Omental fat pad (tissue), 3 donors: ENCODE measurements at regions not wholly inside any gene's neighbourhood (a gene's known extent, or its start where the extent isn't known, plus 50 kb on each side); places are given as distances from the start of the nearest gene placed in this dataset.
"Not testable (repeated sequence)": the region's sequence is repeated elsewhere in the genome, so short reads cannot be mapped to it uniquely, and the experiment has no call there.

Experiments used
- ATAC-seq: fragments of 150-250 bp; one replicate; pipeline ENCODE4 v1.9.1; 2016; ENCODE audit warnings: mild to moderate bottlenecking, moderate library complexity; ENCODE audit not compliant: low FRiP score
- DNase-seq: peaks from one replicate; pipeline ENCODE4 v3.0.0-alpha.2; 2019; ENCODE audit warnings: low spot score
- TF ChIP-seq, protein P1 (sequence below), 3 donors: fragments of 450-650 bp; IDR thresholded peaks; one replicate each; pipeline ENCODE4 v1.5.1; 2016 to 2017; ENCODE audit warnings: antibody characterized with exemption in 3 of 3, mild to moderate bottlenecking in 3 of 3, moderate library complexity in 2 of 3

- DNase-seq (no peak), ATAC-seq (no peak)
These were observed 87.5 kb upstream of the ZFP42 start for GRCh38 chr4:187908079-187908561.

DNA sequence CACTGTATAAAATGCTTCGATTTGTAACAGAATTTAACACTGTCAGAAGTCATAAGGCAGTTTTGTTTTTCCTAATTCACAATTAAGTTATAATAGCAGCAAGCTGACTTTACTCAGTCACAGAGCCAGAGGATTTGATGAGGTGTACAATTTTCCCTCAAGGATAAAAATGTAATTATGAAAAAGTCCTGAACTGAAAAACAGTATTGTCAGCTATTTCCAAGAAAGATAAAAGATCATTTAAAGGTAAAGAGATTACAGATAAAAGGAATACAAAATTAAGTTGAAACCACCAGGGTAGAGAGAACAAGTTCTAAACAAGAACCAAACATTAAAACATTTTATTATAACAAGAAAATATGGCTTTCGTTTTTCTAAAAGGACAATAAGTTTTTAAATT is 86.8 kb upstream of the ZFP42 start:
- DNase-seq (no peak), ATAC-seq (no peak)
- TF ChIP-seq, protein P1, sequence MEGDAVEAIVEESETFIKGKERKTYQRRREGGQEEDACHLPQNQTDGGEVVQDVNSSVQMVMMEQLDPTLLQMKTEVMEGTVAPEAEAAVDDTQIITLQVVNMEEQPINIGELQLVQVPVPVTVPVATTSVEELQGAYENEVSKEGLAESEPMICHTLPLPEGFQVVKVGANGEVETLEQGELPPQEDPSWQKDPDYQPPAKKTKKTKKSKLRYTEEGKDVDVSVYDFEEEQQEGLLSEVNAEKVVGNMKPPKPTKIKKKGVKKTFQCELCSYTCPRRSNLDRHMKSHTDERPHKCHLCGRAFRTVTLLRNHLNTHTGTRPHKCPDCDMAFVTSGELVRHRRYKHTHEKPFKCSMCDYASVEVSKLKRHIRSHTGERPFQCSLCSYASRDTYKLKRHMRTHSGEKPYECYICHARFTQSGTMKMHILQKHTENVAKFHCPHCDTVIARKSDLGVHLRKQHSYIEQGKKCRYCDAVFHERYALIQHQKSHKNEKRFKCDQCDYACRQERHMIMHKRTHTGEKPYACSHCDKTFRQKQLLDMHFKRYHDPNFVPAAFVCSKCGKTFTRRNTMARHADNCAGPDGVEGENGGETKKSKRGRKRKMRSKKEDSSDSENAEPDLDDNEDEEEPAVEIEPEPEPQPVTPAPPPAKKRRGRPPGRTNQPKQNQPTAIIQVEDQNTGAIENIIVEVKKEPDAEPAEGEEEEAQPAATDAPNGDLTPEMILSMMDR (IDR thresholded peaks at IDR 0.05) = no peak

More at GRCh38 chr4:187908079-187908561, 87.5 kb upstream of the ZFP42 start:
- TF ChIP-seq, protein P1 (IDR thresholded peaks at IDR 0.05) = no peak

DNA sequence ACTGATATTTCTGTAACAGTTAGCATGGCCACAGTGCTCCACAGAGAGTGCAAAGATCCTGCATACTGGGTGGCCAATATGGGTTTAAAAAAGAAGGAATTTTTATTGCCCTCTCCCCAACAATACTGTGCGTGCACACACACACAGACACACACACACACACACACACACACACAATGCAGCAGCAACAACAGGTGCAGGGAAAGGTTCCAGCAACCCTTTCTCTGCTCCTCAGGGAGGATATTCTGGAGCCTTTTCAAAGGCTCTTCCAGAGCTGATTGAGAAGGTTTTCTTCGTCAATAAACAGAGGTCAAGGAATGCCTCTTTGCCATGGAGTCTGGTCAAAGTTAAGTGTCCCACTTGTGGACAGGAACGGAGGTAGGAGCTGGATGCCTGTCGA is 84.8 kb upstream of the ZFP42 start:
- DNase-seq (no peak), ATAC-seq (no peak)

GRCh38 chr4:187915406-187915805 is 80.2 kb upstream of the ZFP42 start:
- not testable (repeated sequence) for DNase-seq, ATAC-seq

More for the DNA sequence above, 84.8 kb upstream of the ZFP42 start:
- TF ChIP-seq, protein P1 (IDR thresholded peaks at IDR 0.05) = no peak

GRCh38 chr4:187919966-187920365 is 75.6 kb upstream of the ZFP42 start:
- TF ChIP-seq, protein P1 (IDR thresholded peaks at IDR 0.05) = no peak
- DNase-seq (no peak), ATAC-seq (no peak)

GRCh38 chr4:187921946-187922623 is 73.5 kb upstream of the ZFP42 start:
- ATAC-seq = no peak
- no peak for DNase-seq
- TF ChIP-seq, protein P1 (IDR thresholded peaks at IDR 0.05) = no peak

DNA sequence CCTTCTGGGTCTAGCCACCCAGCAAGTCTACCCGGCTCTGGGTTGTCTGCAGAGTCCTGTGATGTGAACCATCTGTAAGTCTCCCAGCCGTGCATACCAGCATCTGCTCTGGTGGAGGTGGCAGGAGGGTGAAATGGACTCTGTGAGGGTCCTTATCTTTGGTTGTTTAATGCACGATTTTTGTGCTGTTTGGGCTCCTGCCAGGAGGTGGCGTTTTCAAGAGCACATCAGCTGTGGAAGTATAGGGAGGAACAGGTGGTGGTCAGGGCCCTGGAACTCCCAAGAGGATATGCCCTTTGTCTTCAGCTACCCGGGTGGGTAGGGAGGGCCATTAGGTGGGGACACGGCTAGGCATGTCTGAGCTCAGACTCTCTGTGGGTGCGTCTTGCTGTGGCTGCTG is 66.5 kb upstream of the ZFP42 start:
- ATAC-seq (no peak), DNase-seq (no peak)
- TF ChIP-seq, protein P1 (IDR thresholded peaks at IDR 0.05) = no peak
